ENCODE measurements at regions not wholly inside any gene's neighbourhood (a gene's known extent, or its start where the extent isn't known, plus 50 kb on each side); places are given as distances from the start of the nearest gene placed in this dataset.
A peak's percentile ranks its signal among the peaks of the same experiment; 100 is the strongest.

DNA sequence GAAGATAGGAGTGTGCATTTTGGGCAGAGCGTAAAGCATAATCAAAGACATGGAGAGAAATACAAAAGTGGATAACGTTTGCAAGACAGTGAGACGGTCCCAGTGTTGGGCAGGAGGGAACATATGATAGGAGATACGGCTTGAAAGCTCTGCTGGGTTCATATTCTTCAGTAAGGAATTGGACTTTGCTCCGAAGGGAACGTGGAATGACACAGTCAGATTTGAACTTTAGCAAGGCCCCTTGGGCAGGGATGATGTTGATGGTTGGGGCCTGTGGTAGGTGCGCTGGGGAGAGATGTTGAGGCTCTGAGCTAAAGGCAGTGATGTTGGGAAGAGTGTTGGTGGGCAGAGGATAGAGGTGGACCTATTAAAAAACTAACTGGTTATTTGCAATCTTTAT is 143.5 kb upstream of the TBX3 start:
- no peak overlapping the region for H3K4me3 ChIP-seq (replicated peaks in 1 of 2; ENCODE audit: low read depth in 2 of 2, low read length in 2 of 2)
- TF ChIP-seq, protein P1, sequence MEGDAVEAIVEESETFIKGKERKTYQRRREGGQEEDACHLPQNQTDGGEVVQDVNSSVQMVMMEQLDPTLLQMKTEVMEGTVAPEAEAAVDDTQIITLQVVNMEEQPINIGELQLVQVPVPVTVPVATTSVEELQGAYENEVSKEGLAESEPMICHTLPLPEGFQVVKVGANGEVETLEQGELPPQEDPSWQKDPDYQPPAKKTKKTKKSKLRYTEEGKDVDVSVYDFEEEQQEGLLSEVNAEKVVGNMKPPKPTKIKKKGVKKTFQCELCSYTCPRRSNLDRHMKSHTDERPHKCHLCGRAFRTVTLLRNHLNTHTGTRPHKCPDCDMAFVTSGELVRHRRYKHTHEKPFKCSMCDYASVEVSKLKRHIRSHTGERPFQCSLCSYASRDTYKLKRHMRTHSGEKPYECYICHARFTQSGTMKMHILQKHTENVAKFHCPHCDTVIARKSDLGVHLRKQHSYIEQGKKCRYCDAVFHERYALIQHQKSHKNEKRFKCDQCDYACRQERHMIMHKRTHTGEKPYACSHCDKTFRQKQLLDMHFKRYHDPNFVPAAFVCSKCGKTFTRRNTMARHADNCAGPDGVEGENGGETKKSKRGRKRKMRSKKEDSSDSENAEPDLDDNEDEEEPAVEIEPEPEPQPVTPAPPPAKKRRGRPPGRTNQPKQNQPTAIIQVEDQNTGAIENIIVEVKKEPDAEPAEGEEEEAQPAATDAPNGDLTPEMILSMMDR (IDR thresholded peaks at IDR 0.05; ENCODE audit: low read depth, low read length): no peak
- DNase-seq (ENCODE audit: low read depth in 2 of 2): no peak

DNA sequence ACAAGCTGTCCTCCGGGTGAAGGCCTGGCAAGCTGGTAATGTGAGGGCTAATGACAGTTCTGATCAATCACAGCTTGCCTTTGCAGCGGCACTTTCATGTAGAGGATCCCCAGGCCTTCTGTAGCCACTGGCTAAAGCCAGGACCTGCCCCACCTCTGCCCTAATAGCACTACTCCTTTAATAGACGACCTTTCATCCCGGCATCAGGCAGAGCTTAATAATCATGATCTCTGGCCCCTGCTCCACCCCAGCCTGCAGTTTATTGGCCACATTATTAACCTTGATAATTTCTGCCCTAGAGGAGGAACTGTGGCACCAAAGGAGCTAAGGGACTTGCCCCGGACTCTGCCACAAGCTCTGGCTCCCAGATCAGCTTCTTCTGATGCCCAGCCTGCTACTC is 142.3 kb upstream of the TBX3 start:
- TF ChIP-seq, protein P1 (IDR thresholded peaks at IDR 0.05; ENCODE audit: low read depth, low read length): no peak
- no peak for DNase-seq (ENCODE audit: low read depth in 2 of 2)
- H3K4me3 ChIP-seq (replicated peaks in 1 of 2; ENCODE audit: low read depth in 2 of 2, low read length in 2 of 2): no peak overlapping the region

DNA sequence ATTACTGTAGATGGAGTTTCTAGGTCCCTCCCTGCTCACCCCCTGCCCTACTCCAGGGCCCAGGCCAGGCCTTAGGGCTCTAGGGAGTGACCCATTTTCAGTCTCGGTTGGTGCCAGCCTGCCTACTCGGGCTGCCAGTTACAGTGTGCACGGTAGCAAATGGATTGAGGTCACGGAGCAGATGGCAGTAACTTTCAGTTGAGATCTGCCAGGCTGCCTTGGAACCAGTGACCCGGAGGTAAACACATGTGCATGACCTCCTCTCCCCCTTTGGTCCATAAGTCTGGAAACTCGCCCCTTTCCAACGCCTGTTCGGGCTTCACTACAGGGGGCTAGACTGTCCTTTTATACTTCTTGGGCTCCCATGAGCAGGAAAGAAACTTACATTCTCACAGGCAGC is 139.7 kb upstream of the TBX3 start:
- DNase-seq (ENCODE audit: low read depth in 2 of 2): no peak
- TF ChIP-seq, protein P1 (IDR thresholded peaks at IDR 0.05; ENCODE audit: low read depth, low read length): no peak
- no peak overlapping the region for H3K4me3 ChIP-seq (replicated peaks in 1 of 2; ENCODE audit: low read depth in 2 of 2, low read length in 2 of 2)

DNA sequence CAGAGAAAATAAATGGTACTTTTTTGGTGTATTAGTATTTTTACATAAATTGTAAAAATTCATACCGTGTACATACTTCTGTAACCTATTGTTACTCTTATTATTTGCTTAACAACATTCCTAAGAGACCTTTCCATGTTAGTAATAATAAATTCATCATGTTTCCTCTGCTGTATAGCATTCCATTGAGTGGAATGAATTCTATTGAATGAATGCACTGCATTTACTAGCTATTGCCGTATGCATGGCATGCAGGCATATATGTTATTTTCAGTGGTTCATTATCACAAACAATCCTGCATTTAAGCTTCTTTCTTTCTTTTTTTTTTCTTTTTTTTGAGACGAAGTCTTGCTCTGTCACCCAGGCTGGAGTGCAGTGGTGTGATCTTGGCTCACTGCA is 137.6 kb upstream of the TBX3 start:
- peak in 1 of 2 donors; percentile 22 for DNase-seq (ENCODE audit: low read depth in 2 of 2)
- H3K4me3 ChIP-seq (replicated peaks in 1 of 2; ENCODE audit: low read depth in 2 of 2, low read length in 2 of 2): no peak overlapping the region
- TF ChIP-seq, protein P1 (IDR thresholded peaks at IDR 0.05; ENCODE audit: low read depth, low read length): no peak

DNA sequence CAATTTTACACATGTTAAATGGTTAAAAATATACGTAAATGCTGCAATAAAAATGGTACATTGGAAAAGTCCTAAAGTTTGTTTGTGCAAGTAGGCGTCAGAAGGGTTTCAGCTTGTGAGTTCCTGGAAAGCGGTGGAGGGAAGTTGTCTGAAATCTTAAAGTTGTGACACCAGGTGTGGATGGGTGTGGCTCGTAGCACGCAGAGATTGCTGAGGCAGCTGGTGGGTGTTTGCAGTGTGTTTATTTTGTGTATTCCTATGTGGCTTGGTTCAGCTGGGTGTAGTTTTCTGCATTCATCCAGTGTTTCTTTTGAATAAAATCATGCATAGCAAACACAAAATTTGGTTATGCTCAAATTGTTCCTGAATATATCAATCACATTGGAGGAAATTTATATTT is 136.8 kb upstream of the TBX3 start:
- no peak for DNase-seq (ENCODE audit: low read depth in 2 of 2)
- H3K4me3 ChIP-seq (replicated peaks in 1 of 2; ENCODE audit: low read depth in 2 of 2, low read length in 2 of 2): no peak overlapping the region
- TF ChIP-seq, protein P1 (IDR thresholded peaks at IDR 0.05; ENCODE audit: low read depth, low read length): no peak

DNA sequence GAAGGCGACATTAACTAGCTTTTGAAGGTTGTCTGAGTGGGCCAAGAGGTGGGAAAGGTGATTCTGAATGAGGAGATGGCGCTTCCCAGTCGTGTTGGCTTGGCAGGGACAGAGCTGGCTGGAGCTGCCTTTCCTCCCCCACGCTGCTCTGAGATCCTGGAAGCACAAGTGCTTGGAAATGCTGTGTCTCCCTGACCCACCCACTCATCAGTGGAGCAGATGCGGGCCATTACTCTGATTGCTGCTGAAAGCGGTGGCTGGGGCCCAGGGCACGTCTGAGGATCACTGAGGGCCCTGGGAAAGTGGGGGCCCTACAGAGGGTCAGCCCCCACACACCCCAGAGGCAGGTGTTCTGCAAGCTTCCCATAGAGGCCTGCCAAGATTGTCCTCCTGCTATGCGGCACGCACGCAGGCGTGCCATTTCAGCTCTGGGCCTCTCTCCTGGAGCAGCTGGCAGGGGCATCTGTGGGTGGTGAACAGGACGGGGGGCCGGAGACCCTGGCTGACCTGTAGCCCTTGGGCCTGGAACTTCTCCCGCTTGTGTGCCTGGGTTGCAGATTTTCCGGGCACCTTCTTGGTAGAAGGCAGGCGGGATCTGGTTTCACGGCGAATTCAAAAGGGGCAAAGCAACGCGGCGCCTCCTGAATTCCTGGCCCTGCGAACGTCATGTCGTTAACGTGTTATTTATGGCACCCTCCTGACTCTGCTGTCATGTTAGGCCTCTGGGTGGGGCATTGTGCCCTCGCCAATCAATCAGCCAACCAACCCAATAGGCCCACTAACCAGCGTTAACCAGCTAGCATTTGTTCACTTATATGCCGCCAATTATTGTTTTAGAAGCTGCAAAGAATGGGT is 133.8 kb upstream of the TBX3 start:
- H3K4me3 ChIP-seq (replicated peaks in 1 of 2; ENCODE audit: low read depth in 2 of 2, low read length in 2 of 2): no peak overlapping the region
- DNase-seq (ENCODE audit: low read depth in 2 of 2): no peak
- TF ChIP-seq, protein P1 (IDR thresholded peaks at IDR 0.05; ENCODE audit: low read depth, low read length): no peak
